ENCODE measurements at regions not wholly inside any gene's neighbourhood (a gene's known extent, or its start where the extent isn't known, plus 50 kb on each side); places are given as distances from the start of the nearest gene placed in this dataset.

GRCh38 chr14:44640416-44640815 is 133.3 kb upstream of the FSCB start:
- 90 to 93% methylated on average over 2 of the region's 2 CpGs for WGBS, 2 experiments (ENCODE audit: insufficient coverage in 1 of 2, insufficient read length in 1 of 2)
- peaks cover 6% of the 10 kb centered on the region for H3K4me1 ChIP-seq (ENCODE audit: control insufficient read depth, insufficient read depth, low read length)
- Mint-ChIP-seq H3K36me3 (ENCODE audit: low read depth) (no peaks in the 10 kb centered on the region), H3K27ac (no peak overlapping the region), H3K27me3 (ENCODE audit: insufficient read depth) (no peaks in the 10 kb centered on the region), H3K4me3 (no peak overlapping the region), H3K9me3 (no peaks in the 10 kb centered on the region), H3K4me1 (no peaks in the 10 kb centered on the region)
- no peaks in the 10 kb centered on the region for H3K27me3 ChIP-seq (ENCODE audit: control insufficient read depth, insufficient read depth, low read length, poor library complexity, severe bottlenecking)
- H3K9ac ChIP-seq (ENCODE audit: extremely low read depth, low read length, poor library complexity, severe bottlenecking): no peak overlapping the region
- H3K9me3 ChIP-seq (ENCODE audit: control insufficient read depth, low read length): no peaks in the 10 kb centered on the region
- no peaks in the 10 kb centered on the region for H3K36me3 ChIP-seq (ENCODE audit: control insufficient read depth, insufficient read depth, low read length)
- H3K27ac ChIP-seq (ENCODE audit: low read depth, low read length): no peak overlapping the region
- DNase-seq: no peak
- TF ChIP-seq CTCF (conservative IDR thresholded peaks at IDR 0.05): no peak
- peak overlapping the region; percentile 56 for H3K4me3 ChIP-seq (ENCODE audit: low read length)

GRCh38 chr14:44639781-44640385 is 132.8 kb upstream of the FSCB start:
- 80 to 95% methylated on average over 1 to 5 of the region's 5 CpGs for WGBS, 2 experiments (ENCODE audit: insufficient coverage in 1 of 2, insufficient read length in 1 of 2)
- Histone ChIP-seq H3K9ac (ENCODE audit: extremely low read depth, low read length, poor library complexity, severe bottlenecking) (no peak overlapping the region), H3K4me3 (ENCODE audit: low read length) (peak overlapping the region; percentile 56), H3K4me1 (ENCODE audit: control insufficient read depth, insufficient read depth, low read length) (peaks cover 6% of the 10 kb centered on the region), H3K9me3 (ENCODE audit: control insufficient read depth, low read length) (no peaks in the 10 kb centered on the region), H3K27me3 (ENCODE audit: control insufficient read depth, insufficient read depth, low read length, poor library complexity, severe bottlenecking) (no peaks in the 10 kb centered on the region), H3K36me3 (ENCODE audit: control insufficient read depth, insufficient read depth, low read length) (no peaks in the 10 kb centered on the region), H3K27ac (ENCODE audit: low read depth, low read length) (no peak overlapping the region)
- H3K4me3 Mint-ChIP-seq: no peak overlapping the region
- no peaks in the 10 kb centered on the region for H3K4me1 Mint-ChIP-seq
- DNase-seq: no peak
- H3K9me3 Mint-ChIP-seq: no peaks in the 10 kb centered on the region
- no peaks in the 10 kb centered on the region for H3K27me3 Mint-ChIP-seq (ENCODE audit: insufficient read depth)
- no peaks in the 10 kb centered on the region for H3K36me3 Mint-ChIP-seq (ENCODE audit: low read depth)
- H3K27ac Mint-ChIP-seq: no peak overlapping the region
- TF ChIP-seq CTCF (conservative IDR thresholded peaks at IDR 0.05): no peak

DNA sequence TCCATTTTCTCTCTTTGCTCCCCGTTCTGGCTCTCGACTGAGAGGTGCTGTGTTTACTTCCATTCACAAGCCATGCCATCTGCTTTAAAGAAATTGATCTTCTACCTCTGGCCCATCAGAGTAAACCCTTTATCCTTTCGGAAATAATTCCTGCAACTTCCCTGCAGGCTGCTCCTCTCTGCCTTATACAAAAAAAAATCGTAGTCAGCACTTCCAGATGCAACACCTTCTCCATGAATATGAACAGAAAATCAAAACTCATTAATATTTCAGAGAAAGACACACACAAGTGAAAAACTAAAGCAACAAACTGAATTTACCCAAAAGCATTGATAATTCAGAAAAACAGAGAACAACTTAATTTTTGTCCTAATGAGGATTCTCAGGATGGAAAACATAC is 127.6 kb upstream of the FSCB start:
- no peak overlapping the region for H3K4me3 ChIP-seq (ENCODE audit: low read length)
- no peaks in the 10 kb centered on the region for H3K27me3 Mint-ChIP-seq (ENCODE audit: insufficient read depth)
- no peaks in the 10 kb centered on the region for H3K36me3 Mint-ChIP-seq (ENCODE audit: low read depth)
- H3K9ac ChIP-seq (ENCODE audit: extremely low read depth, low read length, poor library complexity, severe bottlenecking): no peak overlapping the region
- DNase-seq: no peak
- H3K27ac Mint-ChIP-seq: no peak overlapping the region
- H3K36me3 ChIP-seq (ENCODE audit: control insufficient read depth, insufficient read depth, low read length): no peaks in the 10 kb centered on the region
- H3K27ac ChIP-seq (ENCODE audit: low read depth, low read length): no peak overlapping the region
- TF ChIP-seq CTCF (conservative IDR thresholded peaks at IDR 0.05): no peak
- H3K4me3 Mint-ChIP-seq: no peak overlapping the region
- no peaks in the 10 kb centered on the region for H3K9me3 ChIP-seq (ENCODE audit: control insufficient read depth, low read length)
- WGBS, 2 experiments (ENCODE audit: insufficient coverage in 1 of 2, insufficient read length in 1 of 2): 86 to 89% methylated on average over 3 to 4 of the region's 4 CpGs
- no peaks in the 10 kb centered on the region for H3K27me3 ChIP-seq (ENCODE audit: control insufficient read depth, insufficient read depth, low read length, poor library complexity, severe bottlenecking)
- H3K4me1 ChIP-seq (ENCODE audit: control insufficient read depth, insufficient read depth, low read length): peaks cover 1% of the 10 kb centered on the region
- no peaks in the 10 kb centered on the region for H3K4me1 Mint-ChIP-seq
- H3K9me3 Mint-ChIP-seq: peaks cover 2% of the 10 kb centered on the region
